B cell (primary cell): ENCODE measurements at regions not wholly inside any gene's neighbourhood (a gene's known extent, or its start where the extent isn't known, plus 50 kb on each side); places are given as distances from the start of the nearest gene placed in this dataset.

Source experiments
- ATAC-seq: fragments of 200-7000 bp; cut with Tn5 transposase; one replicate; pipeline ENCODE4 v1.10.0; 2021; ENCODE audit warnings: low read depth, mild to moderate bottlenecking, moderate number of reproducible peaks, moderate library complexity
- CTCF ChIA-PET: fragments of 350-600 bp; sonication (Branson Sonifier 250); formaldehyde crosslinking; loops from one replicate; lab custom pipeline; 2021; ENCODE audit warnings: antibody characterized with exemption, inconsistent platforms; lab: Charles Lee
- POLR2A ChIA-PET: fragments of 350-600 bp; sonication (Branson Sonifier 250); formaldehyde crosslinking; loops from one replicate; lab custom pipeline; 2021; ENCODE audit warnings: antibody characterized with exemption; lab: Charles Lee
- DNase-seq: peaks from one replicate; pipeline ENCODE4 v3.0.0; 2013
- H2AFZ ChIP-seq: 2 replicates; pipeline ENCODE4 v1.6.1; 2012; ENCODE audit warnings: mild to moderate bottlenecking, low read depth, low read length; ENCODE audit not compliant: insufficient read depth, poor library complexity, severe bottlenecking
- H3K27ac ChIP-seq, 2 donors: 1 replicate in 1 of 2; 2 replicates in 1 of 2; pipeline ENCODE4 v1.5.1; 2012 to 2013; ENCODE audit warnings: low read length in 2 of 2, mild to moderate bottlenecking in 2 of 2, moderate library complexity in 1 of 2
- H3K27me3 ChIP-seq, 4 experiments: fragments of 200-600 bp in 1 of 4; sonication (generic) in 1 of 4; replicated peaks in 1 of 4; 1 replicate in 2 of 4; 2 replicates in 2 of 4; pipeline versions ENCODE4 v1.6.1 to v1.7.0; 2013 to 2016; ENCODE audit warnings: low read length in 3 of 4, mild to moderate bottlenecking in 2 of 4, mixed read lengths in 1 of 4, moderate library complexity in 1 of 4; ENCODE audit not compliant: insufficient read depth in 4 of 4, control insufficient read depth in 3 of 4; ENCODE audit errors: control extremely low read depth in 1 of 4
- H3K36me3 ChIP-seq, 2 experiments: replicated peaks in 1 of 2; 1 replicate in 1 of 2; 2 replicates in 1 of 2; pipeline versions ENCODE4 v1.6.1 to v1.7.1; 2013; ENCODE audit warnings: low read length in 1 of 2; ENCODE audit not compliant: insufficient read depth in 2 of 2, control insufficient read depth in 1 of 2; ENCODE audit errors: control extremely low read depth in 1 of 2, extremely low read depth in 1 of 2
- H3K4me1 ChIP-seq, 2 donors: fragments of 200-600 bp in 1 of 2; sonication (generic) in 1 of 2; 1 replicate in 1 of 2; 2 replicates in 1 of 2; pipeline versions ENCODE4 v1.5.1 to v1.6.1; 2013 to 2017; ENCODE audit warnings: low read length in 2 of 2; ENCODE audit not compliant: control insufficient read depth in 2 of 2, insufficient read depth in 2 of 2
- H3K4me2 ChIP-seq: replicated peaks from 2 replicates; pipeline ENCODE3; 2012; ENCODE audit warnings: mild to moderate bottlenecking, low read depth, low read length; ENCODE audit not compliant: poor library complexity, severe bottlenecking
- H3K4me3 ChIP-seq, 5 experiments: fragments of 200-600 bp in 1 of 5; sonication (generic) in 1 of 5; 1 replicate in 3 of 5; 2 replicates in 2 of 5; pipeline versions ENCODE4 v1.5.1 to v1.7.0; 2011 to 2016; ENCODE audit warnings: low read length in 4 of 5, mild to moderate bottlenecking in 4 of 5, low read depth in 2 of 5, control low read depth in 1 of 5, moderate library complexity in 1 of 5; ENCODE audit not compliant: insufficient read depth in 1 of 5; ENCODE audit errors: control extremely low read depth in 1 of 5, extremely low read depth in 1 of 5
- H3K79me2 ChIP-seq: fragments of 200-600 bp; sonication (generic); one replicate; pipeline ENCODE4 v1.6.0; 2016; ENCODE audit warnings: low read length; ENCODE audit not compliant: control insufficient read depth, insufficient read depth
- H3K9ac ChIP-seq: fragments of 200-600 bp; sonication (generic); 2 replicates; pipeline ENCODE4 v1.6.1; 2017; ENCODE audit warnings: mild to moderate bottlenecking, low read length, moderate library complexity
- H3K9me3 ChIP-seq, 3 donors: one replicate each; pipeline versions ENCODE4 v1.6.1 to v1.7.1; 2013; ENCODE audit warnings: low read length in 2 of 3; ENCODE audit not compliant: control insufficient read depth in 2 of 3, insufficient read depth in 1 of 3; ENCODE audit errors: control extremely low read depth in 1 of 3
- H4K20me1 ChIP-seq: 2 replicates; pipeline ENCODE4 v1.6.0; 2012; ENCODE audit warnings: mild to moderate bottlenecking, low read length; ENCODE audit not compliant: insufficient read depth, control insufficient read depth, poor library complexity, severe bottlenecking
- H3K27ac Mint-ChIP-seq: one replicate; pipeline ENCODE4 v1.8.0; 2021; ENCODE audit warnings: mixed read lengths
- H3K27me3 Mint-ChIP-seq: one replicate; pipeline ENCODE4 v1.8.0; 2021; ENCODE audit warnings: mixed read lengths
- H3K4me1 Mint-ChIP-seq: one replicate; pipeline ENCODE4 v1.8.0; 2021; ENCODE audit warnings: mixed read lengths
- H3K4me3 Mint-ChIP-seq: one replicate; pipeline ENCODE4 v1.8.0; 2021; ENCODE audit warnings: mixed read lengths
- H3K9me3 Mint-ChIP-seq: one replicate; pipeline ENCODE4 v1.8.0; 2022; ENCODE audit warnings: mixed read lengths; ENCODE audit not compliant: insufficient read depth
- CTCF ChIP-seq: fragments of 200-600 bp; IDR thresholded peaks from one replicate; pipeline ENCODE4 v1.8.0; 2022; ENCODE audit warnings: antibody characterized with exemption, mild to moderate bottlenecking
- EZH2 ChIP-seq: IDR thresholded peaks from 2 replicates; pipeline ENCODE4 v1.6.1; 2012; ENCODE audit warnings: borderline replicate concordance, low read depth, mild to moderate bottlenecking, moderate library complexity, low read length; ENCODE audit not compliant: insufficient read depth, poor library complexity, severe bottlenecking
- WGBS: methylation state at CpG from one replicate; pipeline ENCODE4 v1.1.5; 2013; ENCODE audit warnings: missing lambda C conversion rate; ENCODE audit not compliant: insufficient coverage; 5-methylcytosine and 5-hydroxymethylcytosine counted together
- intact Hi-C: fragments of 100-400 bp; cut with micrococcal nuclease; formaldehyde crosslinking; loops from one replicate; pipeline ENCODE4 v1.10.0; 2022

DNA sequence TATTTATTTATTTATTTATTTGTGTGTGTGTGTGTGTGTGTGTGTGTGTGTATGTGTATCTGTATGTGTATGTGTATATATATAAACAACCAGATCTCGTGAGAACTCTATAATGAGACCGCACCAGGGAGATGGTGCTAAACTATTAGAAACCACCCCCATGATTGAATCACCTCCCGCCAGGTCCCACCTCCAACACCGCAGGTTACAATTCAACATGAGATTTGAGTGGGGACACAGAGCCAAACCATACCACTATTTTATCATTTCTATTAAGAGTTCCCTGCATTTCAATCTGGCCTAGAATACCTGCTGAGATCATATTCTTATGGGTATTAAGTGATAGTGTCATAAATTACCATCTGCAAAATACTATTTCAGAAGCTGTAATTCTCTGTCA is 243.8 kb upstream of the PLEKHG7 start:
- peaks cover 18% of the 10 kb centered on the region for H3K79me2 ChIP-seq
- H3K4me3 Mint-ChIP-seq: no peak overlapping the region
- no peaks in the 10 kb centered on the region for H3K36me3 ChIP-seq
- peaks cover 66% of the 10 kb centered on the region for H3K4me1 Mint-ChIP-seq
- ChIA-PET CTCF (interaction anchor here (1.1 to 1.8 kb wide), 2 partner anchors 12 to 287 kb away, joined by 3 to 6 read pairs; no protein-coding TSS in a partner anchor), POLR2A (interaction anchor here (0.7 to 1.4 kb wide), 2 partner anchors 11 to 52 kb away, joined by 3 read pairs; no protein-coding TSS in a partner anchor)
- no peak for DNase-seq
- H3K27ac ChIP-seq: no peak overlapping the region
- peaks cover 0 to 4% (median 3%) of the 10 kb centered on the region in 3 donors for H3K9me3 ChIP-seq
- peak overlapping the region; percentile 66 for H3K27ac Mint-ChIP-seq
- no peaks in the 10 kb centered on the region for H4K20me1 ChIP-seq
- H3K4me3 ChIP-seq: no peak overlapping the region
- no CpG with 5 or more reads among the region's 4 CpGs for WGBS
- intact Hi-C loops: no loop called here
- no peak for TF ChIP-seq CTCF
- no peak for TF ChIP-seq EZH2
- no peak overlapping the region for H3K9ac ChIP-seq
- H3K9me3 Mint-ChIP-seq: peaks cover 2% of the 10 kb centered on the region
- H3K4me2 ChIP-seq: no peak overlapping the region
- no peaks in the 10 kb centered on the region for H3K27me3 ChIP-seq
- peaks cover 45 to 60% of the 10 kb centered on the region in 2 donors for H3K4me1 ChIP-seq
- H3K27me3 Mint-ChIP-seq: no peaks in the 10 kb centered on the region
- no peak for ATAC-seq
- no peak overlapping the region for H2AFZ ChIP-seq

DNA sequence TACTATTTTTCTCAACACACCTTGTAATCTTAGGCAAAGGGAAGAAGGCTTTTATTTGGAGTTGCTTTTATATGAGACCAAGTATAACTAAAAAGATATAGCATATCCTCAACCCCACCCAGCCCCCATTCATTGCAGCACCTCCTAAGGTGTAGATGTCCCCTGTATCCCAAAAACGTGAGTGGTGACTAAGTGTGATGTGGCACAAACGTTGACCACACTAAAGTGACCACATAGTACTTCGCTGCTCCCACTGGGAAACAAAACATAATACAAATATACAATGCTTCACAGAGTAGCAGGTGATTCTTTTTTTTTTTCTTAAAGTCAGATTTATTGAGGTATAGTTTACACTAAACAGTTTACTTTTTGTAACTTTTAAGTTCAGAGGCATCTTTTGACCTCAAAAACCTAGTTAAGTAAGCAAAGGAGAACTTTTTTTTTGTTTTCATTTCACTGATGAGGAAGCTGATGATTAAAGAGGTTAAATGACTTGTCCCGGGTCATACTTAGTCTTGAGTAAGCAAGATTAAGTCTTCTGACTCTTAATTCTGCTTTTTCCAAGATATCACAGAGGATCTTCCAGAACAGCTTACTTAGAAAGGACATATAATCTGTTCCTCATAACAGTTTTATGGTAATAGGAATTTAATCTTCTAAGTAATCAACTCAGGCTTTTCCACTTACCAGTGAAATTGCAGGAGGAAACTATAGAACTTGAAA is 245.2 kb upstream of the PLEKHG7 start:
- no peak overlapping the region for H3K4me2 ChIP-seq
- H3K4me1 Mint-ChIP-seq: peaks cover 54% of the 10 kb centered on the region
- no peaks in the 10 kb centered on the region for H3K27me3 ChIP-seq
- intact Hi-C loops: no loop called here
- ChIA-PET POLR2A (interaction anchor here (0.5 to 1.4 kb wide), 3 partner anchors 9 to 284 kb away, joined by 3 to 4 read pairs (median 3); no protein-coding TSS in a partner anchor), CTCF (interaction anchor here (0.6 to 1.1 kb wide), 2 partner anchors 10 to 12 kb away, joined by 3 read pairs; no protein-coding TSS in a partner anchor)
- peaks cover 0 to 4% (median 4%) of the 10 kb centered on the region in 3 donors for H3K9me3 ChIP-seq
- TF ChIP-seq CTCF (no peak), EZH2 (no peak)
- ATAC-seq (no peak), DNase-seq (no peak)
- H3K36me3 ChIP-seq: no peaks in the 10 kb centered on the region
- H3K4me3 Mint-ChIP-seq: no peak overlapping the region
- H3K27me3 Mint-ChIP-seq: no peaks in the 10 kb centered on the region
- H2AFZ ChIP-seq: peak overlapping the region; percentile 18
- no peak overlapping the region for H3K4me3 ChIP-seq
- no CpG with 5 or more reads among the region's 4 CpGs for WGBS
- peaks cover 33 to 46% of the 10 kb centered on the region in 2 donors for H3K4me1 ChIP-seq
- H3K9me3 Mint-ChIP-seq: peaks cover 2% of the 10 kb centered on the region
- H3K9ac ChIP-seq: no peak overlapping the region
- H3K27ac ChIP-seq: peak overlapping the region in 1 of 2 donors; percentile 10
- no peak overlapping the region for H3K27ac Mint-ChIP-seq
- no peaks in the 10 kb centered on the region for H4K20me1 ChIP-seq
- H3K79me2 ChIP-seq: peaks cover 10% of the 10 kb centered on the region
